Spleen (tissue), 7 donors: ENCODE measurements at regions not wholly inside any gene's neighbourhood (a gene's known extent, or its start where the extent isn't known, plus 50 kb on each side); places are given as distances from the start of the nearest gene placed in this dataset.

Experiments used
- POLR2A ChIP-seq, 3 donors: fragments of 450-650 bp; IDR thresholded peaks; one replicate each; pipeline ENCODE4 v1.5.1; 2017; ENCODE audit warnings: antibody characterized with exemption in 3 of 3, mild to moderate bottlenecking in 1 of 3
- TF ChIP-seq, protein P1 (sequence below), 11 experiments: fragments of 200-600 bp in 7 of 11; fragments of 450-650 bp in 4 of 11; sonication (generic) in 4 of 11; IDR thresholded peaks in 8 of 11; conservative IDR thresholded peaks in 3 of 11; 1 replicate in 7 of 11; 2 replicates in 4 of 11; pipeline versions ENCODE4 v1.4.0 to v1.8.0; 2016 to 2021; ENCODE audit warnings: antibody characterized with exemption in 11 of 11, inconsistent platforms in 4 of 11, mild to moderate bottlenecking in 1 of 11
- donor health status: DM: no; HTN: no; CAD: no; lungs with moderate emphysema.
- donor health status: DM: no; HTN: no; CAD: no.
- donor health status: DM: no; HTN: no; CAD: no.

DNA sequence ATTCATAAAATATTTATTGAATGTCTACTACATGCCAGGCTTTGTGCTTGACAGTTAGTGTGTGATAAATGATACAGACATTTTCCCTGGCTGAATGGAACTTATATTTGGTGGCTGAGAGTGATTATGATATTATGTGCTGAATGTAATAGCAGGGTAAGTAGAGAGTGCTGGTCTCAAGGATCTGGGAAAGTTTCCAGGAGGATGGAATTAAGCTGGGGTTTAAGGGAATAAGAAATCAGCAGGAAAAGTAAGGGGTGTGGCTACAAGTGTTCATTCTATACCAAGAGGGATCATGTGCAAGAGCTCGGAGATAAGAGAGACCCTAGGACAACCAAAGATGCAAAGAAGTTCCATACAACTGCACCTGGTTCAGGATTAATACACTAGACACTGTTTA lies 500.1 kb upstream of the CFAP20DC start:
- TF ChIP-seq, protein P1, sequence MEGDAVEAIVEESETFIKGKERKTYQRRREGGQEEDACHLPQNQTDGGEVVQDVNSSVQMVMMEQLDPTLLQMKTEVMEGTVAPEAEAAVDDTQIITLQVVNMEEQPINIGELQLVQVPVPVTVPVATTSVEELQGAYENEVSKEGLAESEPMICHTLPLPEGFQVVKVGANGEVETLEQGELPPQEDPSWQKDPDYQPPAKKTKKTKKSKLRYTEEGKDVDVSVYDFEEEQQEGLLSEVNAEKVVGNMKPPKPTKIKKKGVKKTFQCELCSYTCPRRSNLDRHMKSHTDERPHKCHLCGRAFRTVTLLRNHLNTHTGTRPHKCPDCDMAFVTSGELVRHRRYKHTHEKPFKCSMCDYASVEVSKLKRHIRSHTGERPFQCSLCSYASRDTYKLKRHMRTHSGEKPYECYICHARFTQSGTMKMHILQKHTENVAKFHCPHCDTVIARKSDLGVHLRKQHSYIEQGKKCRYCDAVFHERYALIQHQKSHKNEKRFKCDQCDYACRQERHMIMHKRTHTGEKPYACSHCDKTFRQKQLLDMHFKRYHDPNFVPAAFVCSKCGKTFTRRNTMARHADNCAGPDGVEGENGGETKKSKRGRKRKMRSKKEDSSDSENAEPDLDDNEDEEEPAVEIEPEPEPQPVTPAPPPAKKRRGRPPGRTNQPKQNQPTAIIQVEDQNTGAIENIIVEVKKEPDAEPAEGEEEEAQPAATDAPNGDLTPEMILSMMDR (IDR thresholded peaks at IDR 0.05 in 8 of 11, conservative IDR thresholded peaks at IDR 0.05 in 3 of 11): no peak
- no peak for TF ChIP-seq POLR2A (IDR thresholded peaks at IDR 0.05)
